ENCODE measurements at regions not wholly inside any gene's neighbourhood (a gene's known extent, or its start where the extent isn't known, plus 50 kb on each side); places are given as distances from the start of the nearest gene placed in this dataset.
A peak's percentile ranks its signal among the peaks of the same experiment; 100 is the strongest.

GRCh38 chr2:52083214-52083613, 1051.3 kb upstream of the NRXN1 start:
- Histone ChIP-seq H3K27ac (replicated peaks; ENCODE audit: low read length) (no peak overlapping the region), H3K36me3 (replicated peaks in 1 of 2; ENCODE audit: control insufficient read depth in 2 of 2, insufficient read depth in 2 of 2, low read length in 2 of 2) (no peaks in the 10 kb centered on the region), H3K4ac (ENCODE audit: low read length) (no peak overlapping the region), H2BK15ac (ENCODE audit: low read length) (no peak overlapping the region), H3K27me3 (ENCODE audit: control insufficient read depth in 3 of 3, insufficient read depth in 3 of 3, low read depth in 1 of 3, low read length in 3 of 3) (no peaks in the 10 kb centered on the region), H3K9me3 (replicated peaks in 1 of 2; ENCODE audit: control insufficient read depth in 2 of 2, insufficient read depth in 1 of 2, low read depth in 1 of 2, low read length in 2 of 2) (no peaks in the 10 kb centered on the region), H3K4me3 (ENCODE audit: low read length in 2 of 2) (no peak overlapping the region), H4K8ac (ENCODE audit: low read depth, low read length) (no peak overlapping the region), H2BK12ac (ENCODE audit: low read length) (no peak overlapping the region), H2BK5ac (ENCODE audit: low read length) (no peak overlapping the region), H3K4me1 (ENCODE audit: control insufficient read depth in 2 of 2, insufficient read depth in 1 of 2, low read depth in 1 of 2, low read length in 2 of 2) (no peaks in the 10 kb centered on the region), H2AK5ac (ENCODE audit: low read depth, low read length) (no peak overlapping the region), H2BK120ac (ENCODE audit: low read depth, low read length) (no peak overlapping the region), H3K9ac (ENCODE audit: low read depth, low read length, poor library complexity) (no peak overlapping the region), H3K14ac (ENCODE audit: low read length) (no peak overlapping the region), H3K18ac (ENCODE audit: low read length) (no peak overlapping the region), H2AFZ (ENCODE audit: low read length) (peak overlapping the region; percentile 15), H3K4me2 (ENCODE audit: insufficient read depth, low read length, poor library complexity, severe bottlenecking) (no peak overlapping the region), H4K91ac (ENCODE audit: low read depth, low read length, poor library complexity) (no peak overlapping the region), H3K23ac (ENCODE audit: low read depth, low read length, poor library complexity) (no peak overlapping the region), H3K79me1 (ENCODE audit: low read depth, low read length) (no peaks in the 10 kb centered on the region)
- no peak for DNase-seq (ENCODE audit: low spot score)

- Histone ChIP-seq H2BK120ac (ENCODE audit: low read depth, low read length) (no peak overlapping the region), H3K18ac (ENCODE audit: low read length) (no peak overlapping the region), H3K27ac (replicated peaks; ENCODE audit: low read length) (no peak overlapping the region), H3K4me1 (ENCODE audit: control insufficient read depth in 2 of 2, insufficient read depth in 1 of 2, low read depth in 1 of 2, low read length in 2 of 2) (no peaks in the 10 kb centered on the region), H3K79me1 (ENCODE audit: low read depth, low read length) (no peaks in the 10 kb centered on the region), H2BK12ac (ENCODE audit: low read length) (no peak overlapping the region), H2AK5ac (ENCODE audit: low read depth, low read length) (no peak overlapping the region), H2AFZ (ENCODE audit: low read length) (peak overlapping the region; percentile 40), H3K23ac (ENCODE audit: low read depth, low read length, poor library complexity) (no peak overlapping the region), H2BK5ac (ENCODE audit: low read length) (no peak overlapping the region), H3K36me3 (replicated peaks in 1 of 2; ENCODE audit: control insufficient read depth in 2 of 2, insufficient read depth in 2 of 2, low read length in 2 of 2) (no peaks in the 10 kb centered on the region), H3K9ac (ENCODE audit: low read depth, low read length, poor library complexity) (no peak overlapping the region), H3K4ac (ENCODE audit: low read length) (no peak overlapping the region), H3K4me3 (ENCODE audit: low read length in 2 of 2) (no peak overlapping the region), H4K8ac (ENCODE audit: low read depth, low read length) (no peak overlapping the region), H3K14ac (ENCODE audit: low read length) (no peak overlapping the region), H2BK15ac (ENCODE audit: low read length) (no peak overlapping the region), H3K27me3 (ENCODE audit: control insufficient read depth in 3 of 3, insufficient read depth in 3 of 3, low read depth in 1 of 3, low read length in 3 of 3) (no peaks in the 10 kb centered on the region), H4K91ac (ENCODE audit: low read depth, low read length, poor library complexity) (no peak overlapping the region), H3K9me3 (replicated peaks in 1 of 2; ENCODE audit: control insufficient read depth in 2 of 2, insufficient read depth in 1 of 2, low read depth in 1 of 2, low read length in 2 of 2) (no peaks in the 10 kb centered on the region), H3K4me2 (ENCODE audit: insufficient read depth, low read length, poor library complexity, severe bottlenecking) (no peak overlapping the region)
- no peak for DNase-seq (ENCODE audit: low spot score)
Observed at GRCh38 chr2:52082646-52083045, 1050.7 kb upstream of the NRXN1 start.

- Histone ChIP-seq H2AK5ac (ENCODE audit: low read depth, low read length) (no peak overlapping the region), H3K18ac (ENCODE audit: low read length) (no peak overlapping the region), H4K91ac (ENCODE audit: low read depth, low read length, poor library complexity) (no peak overlapping the region), H3K4me3 (ENCODE audit: low read length in 2 of 2) (no peak overlapping the region), H3K9ac (ENCODE audit: low read depth, low read length, poor library complexity) (no peak overlapping the region), H2BK120ac (ENCODE audit: low read depth, low read length) (no peak overlapping the region), H4K8ac (ENCODE audit: low read depth, low read length) (no peak overlapping the region), H3K23ac (ENCODE audit: low read depth, low read length, poor library complexity) (no peak overlapping the region), H3K9me3 (replicated peaks in 1 of 2; ENCODE audit: control insufficient read depth in 2 of 2, insufficient read depth in 1 of 2, low read depth in 1 of 2, low read length in 2 of 2) (no peaks in the 10 kb centered on the region), H3K4me1 (ENCODE audit: control insufficient read depth in 2 of 2, insufficient read depth in 1 of 2, low read depth in 1 of 2, low read length in 2 of 2) (no peaks in the 10 kb centered on the region), H2AFZ (ENCODE audit: low read length) (no peak overlapping the region), H3K27me3 (ENCODE audit: control insufficient read depth in 3 of 3, insufficient read depth in 3 of 3, low read depth in 1 of 3, low read length in 3 of 3) (no peaks in the 10 kb centered on the region), H2BK15ac (ENCODE audit: low read length) (no peak overlapping the region), H2BK5ac (ENCODE audit: low read length) (no peak overlapping the region), H3K79me1 (ENCODE audit: low read depth, low read length) (no peaks in the 10 kb centered on the region), H3K4me2 (ENCODE audit: insufficient read depth, low read length, poor library complexity, severe bottlenecking) (no peak overlapping the region), H3K4ac (ENCODE audit: low read length) (no peak overlapping the region), H2BK12ac (ENCODE audit: low read length) (no peak overlapping the region), H3K14ac (ENCODE audit: low read length) (no peak overlapping the region), H3K27ac (replicated peaks; ENCODE audit: low read length) (no peak overlapping the region), H3K36me3 (replicated peaks in 1 of 2; ENCODE audit: control insufficient read depth in 2 of 2, insufficient read depth in 2 of 2, low read length in 2 of 2) (no peaks in the 10 kb centered on the region)
- no peak for DNase-seq (ENCODE audit: low spot score)
- WGBS, 2 donors (ENCODE audit: extremely low coverage in 2 of 2, insufficient read length in 2 of 2, insufficient replicate concordance in 1 of 2): no CpG with 5 or more reads among the region's 2 CpGs
Observed at GRCh38 chr2:52079602-52080001, 1047.7 kb upstream of the NRXN1 start.

GRCh38 chr2:52077159-52077558, 1045.2 kb upstream of the NRXN1 start:
- Histone ChIP-seq H4K91ac (ENCODE audit: low read depth, low read length, poor library complexity) (no peak overlapping the region), H3K4ac (ENCODE audit: low read length) (no peak overlapping the region), H3K14ac (ENCODE audit: low read length) (no peak overlapping the region), H2BK5ac (ENCODE audit: low read length) (no peak overlapping the region), H2BK120ac (ENCODE audit: low read depth, low read length) (no peak overlapping the region), H3K23ac (ENCODE audit: low read depth, low read length, poor library complexity) (no peak overlapping the region), H2BK15ac (ENCODE audit: low read length) (no peak overlapping the region), H4K8ac (ENCODE audit: low read depth, low read length) (no peak overlapping the region), H3K27ac (replicated peaks; ENCODE audit: low read length) (no peak overlapping the region), H2AK5ac (ENCODE audit: low read depth, low read length) (no peak overlapping the region), H3K27me3 (ENCODE audit: control insufficient read depth in 3 of 3, insufficient read depth in 3 of 3, low read depth in 1 of 3, low read length in 3 of 3) (no peaks in the 10 kb centered on the region), H3K4me3 (ENCODE audit: low read length in 2 of 2) (no peak overlapping the region), H3K9ac (ENCODE audit: low read depth, low read length, poor library complexity) (no peak overlapping the region), H2BK12ac (ENCODE audit: low read length) (no peak overlapping the region), H3K9me3 (replicated peaks in 1 of 2; ENCODE audit: control insufficient read depth in 2 of 2, insufficient read depth in 1 of 2, low read depth in 1 of 2, low read length in 2 of 2) (no peaks in the 10 kb centered on the region), H2AFZ (ENCODE audit: low read length) (no peak overlapping the region), H3K36me3 (replicated peaks in 1 of 2; ENCODE audit: control insufficient read depth in 2 of 2, insufficient read depth in 2 of 2, low read length in 2 of 2) (no peaks in the 10 kb centered on the region), H3K4me2 (ENCODE audit: insufficient read depth, low read length, poor library complexity, severe bottlenecking) (no peak overlapping the region), H3K4me1 (ENCODE audit: control insufficient read depth in 2 of 2, insufficient read depth in 1 of 2, low read depth in 1 of 2, low read length in 2 of 2) (no peaks in the 10 kb centered on the region), H3K18ac (ENCODE audit: low read length) (no peak overlapping the region), H3K79me1 (ENCODE audit: low read depth, low read length) (no peaks in the 10 kb centered on the region)
- DNase-seq (ENCODE audit: low spot score): no peak

Data from neuronal stem cell (in vitro differentiated cells).